GM19438 (cell line): ENCODE measurements at regions not wholly inside any gene's neighbourhood (a gene's known extent, or its start where the extent isn't known, plus 50 kb on each side); places are given as distances from the start of the nearest gene placed in this dataset.
"Not testable (repeated sequence)": the region's sequence is repeated elsewhere in the genome, so short reads cannot be mapped to it uniquely, and the experiment has no call there.

Source experiments
- ATAC-seq: cut with Tn5 transposase; IDR thresholded peaks from one replicate; pipeline ENCODE4 v1.9.1; 2021; ENCODE audit warnings: low read depth; ENCODE audit not compliant: unreplicated experiment

DNA sequence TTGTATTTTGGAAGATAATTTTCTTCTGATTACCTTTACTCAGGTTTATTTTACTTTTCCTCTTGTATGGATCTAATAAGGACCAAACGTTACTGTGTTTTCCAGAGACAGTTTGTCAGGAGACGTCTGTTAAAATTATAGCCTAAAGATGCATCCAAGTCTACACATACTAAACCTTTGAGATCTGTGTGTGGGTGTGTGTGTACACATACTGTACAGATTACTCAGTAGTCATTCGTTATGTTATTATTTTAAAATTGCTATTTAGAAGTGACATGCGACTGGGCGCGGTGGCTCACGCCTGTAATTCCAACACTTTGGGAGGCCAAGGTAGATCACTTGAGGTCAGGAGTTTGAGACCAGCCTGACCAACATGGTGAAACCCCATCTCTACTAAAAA, 51.6 kb upstream of the CNTLN start:
- ATAC-seq, result no peak

DNA sequence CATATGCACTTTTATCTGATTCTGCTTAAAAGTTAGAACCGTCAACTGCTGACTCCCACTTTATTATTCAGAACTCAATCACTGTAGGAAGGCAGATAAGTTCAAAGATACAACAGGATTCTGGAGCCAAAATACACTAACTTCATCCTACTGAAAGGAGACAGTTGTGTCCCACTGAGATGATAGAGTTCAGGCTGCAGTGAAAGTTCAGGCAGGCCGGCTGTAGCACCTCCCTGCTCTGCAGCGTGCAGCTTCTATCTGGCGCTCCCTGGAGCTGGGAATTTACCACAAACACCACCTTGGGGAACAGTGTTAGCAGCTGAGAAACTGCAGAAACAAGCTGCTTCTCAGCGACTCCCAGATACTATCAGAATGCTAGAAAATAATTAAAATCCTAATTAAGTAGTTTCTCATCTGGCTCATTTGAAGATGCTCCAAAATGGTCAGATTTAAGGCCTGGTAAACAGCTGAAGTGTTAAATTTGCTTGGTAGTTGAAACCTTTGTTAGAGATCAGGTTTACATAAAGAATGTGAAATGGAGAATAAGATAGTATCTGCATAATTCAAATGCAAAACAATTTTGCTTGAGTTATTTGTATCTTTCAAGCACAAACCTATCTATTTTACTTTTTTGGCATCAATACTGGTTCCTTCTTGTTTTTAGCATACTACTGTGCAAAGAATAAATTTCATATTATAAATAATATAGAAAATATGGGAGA, 52.3 kb upstream of the CNTLN start:
- ATAC-seq, result no peak

DNA sequence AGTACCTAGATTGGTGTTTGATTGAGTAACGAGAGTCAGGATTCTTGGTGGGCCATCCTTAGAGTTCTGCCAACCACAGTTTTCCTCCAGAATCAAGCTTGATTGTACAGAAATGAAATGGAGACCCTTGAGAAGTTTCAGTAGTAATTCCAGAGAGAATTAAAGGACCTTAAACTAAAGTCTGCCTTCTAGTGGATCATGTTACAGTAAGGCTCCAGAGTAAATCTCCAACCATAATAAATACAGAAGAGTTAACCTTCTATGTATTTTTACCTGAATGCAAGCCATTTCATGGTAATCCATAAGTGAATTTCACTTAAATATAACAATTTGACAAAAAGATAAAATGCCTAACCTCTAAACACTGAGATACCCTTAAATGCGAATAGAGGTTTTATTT, 53.0 kb upstream of the CNTLN start:
- ATAC-seq, result no peak

DNA sequence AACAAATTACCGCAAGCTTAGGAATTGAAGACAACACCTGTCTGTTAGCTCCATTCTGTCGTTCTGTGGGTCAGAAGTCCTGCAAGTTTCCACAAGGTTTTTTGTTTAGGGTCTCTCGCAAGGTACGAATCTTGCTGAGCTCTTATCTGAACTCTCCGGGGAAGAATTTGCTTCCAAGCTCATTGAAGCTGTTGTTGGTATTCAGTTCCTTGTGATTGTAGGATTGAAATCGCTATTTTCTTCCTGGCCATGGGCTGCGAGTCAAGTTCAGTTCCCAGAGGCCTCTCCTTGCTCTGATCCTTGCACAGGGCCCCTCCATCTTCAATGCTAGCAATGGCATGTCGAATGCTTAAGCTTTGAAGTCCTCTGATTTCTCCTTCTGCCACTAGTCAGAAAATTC, 53.5 kb upstream of the CNTLN start:
- ATAC-seq, result no peak

DNA sequence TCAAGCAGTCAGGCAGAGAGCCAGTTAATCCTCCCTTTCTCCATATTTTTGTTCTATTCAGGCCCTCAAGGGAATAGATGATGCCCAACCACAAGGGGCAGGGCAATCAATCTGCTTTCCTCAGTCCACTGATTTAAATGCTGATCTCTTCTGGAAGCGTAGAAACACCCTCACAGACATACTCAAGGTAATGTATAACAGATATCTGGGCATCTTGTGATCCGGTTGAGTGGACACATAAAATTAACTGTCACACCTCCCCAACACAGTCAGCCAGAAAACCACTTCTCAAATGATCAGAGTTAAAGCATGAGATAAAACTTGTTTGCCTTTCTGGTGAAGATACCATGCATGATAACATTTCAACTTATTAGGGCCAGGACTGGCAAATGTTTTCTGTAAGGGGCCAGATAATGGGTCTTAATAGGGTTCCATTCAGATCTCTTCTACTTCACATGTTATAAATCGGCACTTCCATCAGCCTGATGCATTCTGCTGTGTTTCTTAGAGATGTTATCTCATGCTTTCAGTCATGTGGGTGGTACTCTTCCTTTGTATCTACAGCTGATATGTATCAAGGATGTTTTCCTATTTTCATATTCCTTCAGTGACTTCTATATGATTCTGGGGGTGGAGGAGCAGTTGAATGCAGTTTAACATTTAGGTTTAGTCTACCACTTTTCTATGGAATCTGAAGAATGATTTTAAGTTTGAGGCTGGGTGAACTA, 58.9 kb upstream of the CNTLN start:
- no peak for ATAC-seq

DNA sequence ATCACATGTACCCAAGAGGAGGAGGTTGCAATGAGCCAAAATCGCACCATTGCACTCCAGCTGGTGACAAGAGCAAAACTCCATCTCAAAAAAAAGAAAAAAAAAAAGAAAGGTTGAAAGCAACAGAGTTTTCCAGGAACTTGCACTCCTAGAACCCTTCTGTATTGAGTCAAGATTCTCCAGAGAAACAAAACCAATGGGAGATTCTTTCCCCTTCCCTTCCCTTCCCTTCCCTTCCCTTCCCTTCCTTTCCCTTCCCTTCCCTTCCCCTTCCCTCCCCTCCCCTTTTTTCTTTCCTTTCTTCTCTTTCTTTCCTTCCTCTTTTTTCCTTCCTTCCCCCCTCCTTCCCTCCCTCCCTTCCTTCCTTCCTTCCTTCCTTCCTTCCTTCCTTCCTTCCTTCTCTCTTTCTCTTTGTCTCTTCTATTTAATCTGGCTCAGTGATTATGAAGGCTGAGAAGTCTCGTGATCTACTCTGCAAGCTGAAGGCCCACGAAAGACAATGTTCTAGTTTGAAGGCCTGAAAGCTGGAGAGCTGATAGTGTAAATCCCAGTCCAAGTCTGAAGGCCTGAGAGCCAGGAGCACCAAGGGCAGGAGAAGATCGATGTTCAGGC, 59.6 kb upstream of the CNTLN start:
- no peak for ATAC-seq

DNA sequence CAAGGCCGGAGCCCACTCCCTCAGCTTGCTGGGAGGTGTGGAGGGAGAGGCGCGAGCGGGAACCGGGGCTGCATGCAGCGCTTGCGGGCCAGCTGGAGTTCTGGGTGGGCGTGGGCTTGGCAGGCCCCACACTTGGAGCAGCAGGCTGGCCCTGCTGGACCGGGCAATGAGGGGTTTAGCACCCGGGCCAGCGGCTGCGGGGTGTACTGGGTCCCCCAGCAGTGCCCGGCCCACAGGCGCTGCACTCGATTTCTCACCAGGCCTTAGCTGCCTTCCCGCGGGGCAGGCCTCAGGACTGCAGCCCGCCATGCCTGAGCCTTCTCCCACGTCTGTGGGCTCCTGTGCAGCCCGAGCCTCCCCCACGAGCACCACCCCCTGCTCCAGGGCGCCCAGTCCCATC, 62.3 kb upstream of the CNTLN start:
- not testable (repeated sequence) for ATAC-seq

DNA sequence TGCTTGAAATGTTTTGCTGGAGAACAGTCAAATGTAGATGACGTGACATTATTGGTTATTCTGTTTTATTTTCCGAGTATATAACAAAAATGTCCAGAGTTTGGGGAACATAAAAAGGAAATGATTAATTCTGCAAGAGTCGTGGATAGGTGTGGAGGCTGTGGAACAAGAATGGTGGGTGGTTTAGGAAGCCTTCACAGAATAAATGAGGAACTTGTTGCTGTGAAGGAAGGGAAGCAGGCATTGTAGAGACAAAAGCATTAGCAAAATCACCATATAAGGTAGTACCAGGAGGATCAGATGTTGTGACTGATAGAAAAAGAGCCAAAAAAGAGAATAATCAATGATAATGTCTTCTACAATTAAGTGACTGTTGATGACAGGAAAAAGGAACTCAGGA, 66.2 kb upstream of the CNTLN start:
- no peak for ATAC-seq

DNA sequence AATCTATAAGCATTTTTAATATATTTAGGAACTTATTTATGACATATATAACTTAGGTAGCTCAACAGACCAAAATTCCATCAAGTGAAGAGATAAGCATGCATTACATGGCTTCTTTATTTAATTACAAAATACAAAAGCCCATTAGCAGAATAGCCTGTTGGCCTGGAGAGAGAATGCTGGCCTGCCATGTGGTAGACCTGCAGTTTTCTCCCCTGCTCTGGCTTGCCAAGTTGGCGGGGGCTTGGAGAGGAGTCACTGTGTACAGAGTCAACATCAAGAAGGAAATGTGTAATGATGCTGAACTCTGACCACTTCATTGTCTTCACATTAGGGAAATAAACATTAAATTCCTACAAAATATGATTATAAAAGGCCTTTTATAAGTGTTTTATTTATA, 69.8 kb upstream of the CNTLN start:
- ATAC-seq, result no peak

DNA sequence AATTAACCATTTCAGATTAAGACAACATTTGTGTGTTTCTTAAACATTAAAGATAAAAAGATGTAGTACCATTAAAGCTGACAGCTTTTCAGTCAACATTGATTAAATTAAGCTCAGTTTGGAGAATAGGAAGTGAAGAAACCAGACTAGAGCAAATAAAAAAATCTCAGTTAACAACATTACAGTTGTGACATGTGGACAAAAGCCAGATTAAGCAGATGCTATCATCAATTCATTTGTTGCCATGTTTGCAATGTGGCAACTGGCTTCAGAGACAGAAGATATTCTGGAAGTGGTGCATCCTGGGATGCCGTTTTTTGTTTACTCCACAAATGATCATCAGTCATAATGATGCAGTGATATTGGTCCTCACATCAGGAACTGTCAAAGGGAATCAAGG, 70.3 kb upstream of the CNTLN start:
- ATAC-seq, result no peak

DNA sequence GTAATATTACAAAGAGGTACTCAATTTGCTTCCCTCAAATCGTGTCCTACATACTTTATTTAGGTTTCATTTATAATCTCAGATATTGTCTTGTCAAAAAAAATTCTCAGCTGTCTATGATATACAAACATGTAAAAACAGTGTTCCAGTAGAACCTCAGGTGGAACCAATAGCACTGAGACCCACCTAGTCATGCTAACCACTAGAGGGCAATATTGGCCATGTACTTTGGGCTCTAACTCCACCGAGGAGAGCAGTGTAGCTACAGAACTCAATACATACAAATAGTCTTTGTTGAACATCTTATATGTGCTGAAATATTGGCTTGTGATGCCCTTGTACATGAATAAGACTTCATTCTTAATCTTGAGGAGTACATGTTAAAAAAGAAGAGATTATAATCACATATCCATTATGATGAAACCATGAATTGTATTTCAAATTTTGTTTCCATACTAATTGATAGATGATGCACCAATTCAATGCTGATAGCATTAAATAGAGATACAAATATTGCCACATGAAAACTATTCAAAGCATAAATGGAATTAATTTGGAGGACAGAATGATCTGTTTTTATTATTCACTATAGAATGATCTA, 71.2 kb upstream of the CNTLN start:
- ATAC-seq, result peak; percentile 80

DNA sequence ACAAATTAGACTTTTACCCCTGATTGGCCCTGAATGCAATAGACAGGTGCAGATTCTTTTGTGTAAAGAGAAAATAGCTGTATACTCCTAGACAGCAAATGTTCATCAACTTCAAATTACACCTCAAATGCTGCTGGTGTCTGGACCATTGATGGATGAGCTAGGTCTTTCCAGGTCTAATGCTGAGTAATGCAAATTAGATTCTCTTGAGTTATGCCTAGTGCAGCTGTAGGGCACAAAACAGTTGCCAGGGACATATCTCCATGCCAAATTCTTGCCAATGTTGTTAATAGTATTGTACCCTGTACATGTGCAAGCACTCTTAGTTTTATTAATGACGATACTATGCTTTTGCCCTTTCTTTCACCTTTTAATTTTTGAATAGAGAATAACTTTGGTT, 72.3 kb upstream of the CNTLN start:
- ATAC-seq, result no peak

DNA sequence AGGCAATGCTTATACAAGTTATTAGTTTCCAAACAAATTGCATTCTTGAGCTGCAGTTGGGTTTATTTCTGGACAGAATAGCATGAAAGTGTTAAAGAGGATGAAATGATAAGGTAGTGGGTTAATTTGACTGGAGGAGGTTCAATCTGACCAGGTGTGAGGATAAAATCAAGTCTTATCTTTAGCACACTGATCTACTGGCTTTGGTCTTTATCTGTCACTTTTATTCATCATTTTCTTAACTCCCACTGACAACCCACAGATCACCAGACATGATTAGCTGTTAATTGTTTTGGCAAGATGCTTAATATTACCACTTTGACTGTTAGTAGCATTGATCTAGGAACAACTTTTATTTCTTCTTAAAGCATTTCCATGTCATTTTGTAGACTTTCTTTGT, 74.4 kb upstream of the CNTLN start:
- no peak for ATAC-seq

DNA sequence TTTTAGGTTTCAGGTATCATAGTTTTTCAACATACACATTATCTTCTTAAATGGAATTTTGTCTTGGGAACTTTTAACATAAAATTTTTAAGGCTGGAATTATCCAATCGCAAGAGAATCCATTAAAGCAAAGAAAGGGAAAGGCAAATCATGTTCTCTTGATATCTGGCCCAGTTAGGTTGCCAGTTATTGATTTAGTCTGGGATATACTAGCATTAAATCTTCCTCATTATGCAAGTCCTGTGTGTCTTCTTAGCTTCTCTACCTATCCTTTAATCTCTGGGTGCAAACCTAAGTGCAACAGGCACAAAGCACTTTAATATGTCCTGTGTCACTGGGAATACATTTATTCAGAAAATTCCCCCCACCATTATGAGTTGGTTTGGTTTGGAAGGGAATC, 75.4 kb upstream of the CNTLN start:
- ATAC-seq, result no peak

DNA sequence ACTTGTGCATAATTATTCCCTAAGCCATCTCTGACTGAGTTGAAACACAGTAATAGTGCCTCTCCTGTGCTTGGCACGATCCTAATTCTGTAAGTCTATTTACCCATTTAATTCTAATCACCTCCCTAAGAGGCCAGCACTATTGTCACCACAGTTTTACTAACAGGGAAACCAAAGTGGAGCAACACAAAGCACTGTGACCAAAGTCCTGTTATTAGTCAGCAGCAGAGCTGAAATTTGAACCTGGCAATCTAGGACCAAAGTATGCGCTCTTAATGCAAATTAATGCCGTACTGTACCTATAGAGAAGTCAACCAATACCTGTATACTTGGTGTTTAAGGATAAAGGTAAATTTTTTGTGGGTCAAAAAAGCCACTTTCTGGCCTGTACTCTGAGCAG, 77.1 kb upstream of the CNTLN start:
- ATAC-seq, result no peak

DNA sequence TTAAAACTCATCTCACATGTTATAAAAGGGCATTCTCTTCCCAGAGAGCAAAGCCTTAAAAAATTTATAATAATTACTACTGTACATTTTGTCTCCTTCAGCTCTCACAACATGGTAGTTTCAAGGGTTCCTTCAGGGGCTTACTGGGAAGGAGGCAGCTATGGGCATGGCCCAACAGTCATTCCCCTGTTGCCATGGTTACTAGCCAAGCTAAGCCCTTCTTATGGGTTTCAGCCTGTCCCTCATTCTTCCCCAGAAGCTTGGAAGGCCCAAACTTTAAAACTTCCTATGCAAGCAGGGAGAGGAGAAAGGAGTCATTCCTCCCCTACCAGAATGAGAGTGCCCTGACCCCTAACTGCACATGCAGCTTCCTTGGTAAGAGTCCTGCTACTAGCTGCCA, 82.2 kb upstream of the CNTLN start:
- no peak for ATAC-seq

DNA sequence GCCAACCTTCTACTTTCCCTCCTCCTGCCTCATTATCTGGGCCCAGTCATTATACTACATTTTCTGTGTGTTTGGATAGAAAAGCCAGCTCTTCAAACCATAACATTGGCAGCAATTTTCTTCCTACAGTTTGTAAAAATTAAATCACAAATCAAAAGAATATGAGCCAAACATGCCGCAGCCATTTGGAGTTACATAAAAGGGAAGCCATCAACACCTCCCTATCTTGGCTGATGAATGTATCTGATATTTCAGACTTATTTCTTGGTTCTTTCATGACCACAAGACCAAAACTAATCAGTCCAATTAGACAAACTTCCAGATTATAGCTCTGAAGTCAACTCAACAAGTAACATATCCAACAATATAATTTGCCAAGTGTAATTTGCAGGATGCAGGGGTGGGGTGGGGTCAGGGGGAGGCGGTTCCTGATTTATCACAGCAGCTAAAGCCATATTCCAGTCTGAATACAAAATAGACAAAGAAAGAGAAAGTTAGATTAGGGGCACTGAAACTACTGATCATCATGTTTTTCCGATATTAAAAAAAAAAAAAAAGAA, 89.4 kb upstream of the CNTLN start:
- no peak for ATAC-seq

DNA sequence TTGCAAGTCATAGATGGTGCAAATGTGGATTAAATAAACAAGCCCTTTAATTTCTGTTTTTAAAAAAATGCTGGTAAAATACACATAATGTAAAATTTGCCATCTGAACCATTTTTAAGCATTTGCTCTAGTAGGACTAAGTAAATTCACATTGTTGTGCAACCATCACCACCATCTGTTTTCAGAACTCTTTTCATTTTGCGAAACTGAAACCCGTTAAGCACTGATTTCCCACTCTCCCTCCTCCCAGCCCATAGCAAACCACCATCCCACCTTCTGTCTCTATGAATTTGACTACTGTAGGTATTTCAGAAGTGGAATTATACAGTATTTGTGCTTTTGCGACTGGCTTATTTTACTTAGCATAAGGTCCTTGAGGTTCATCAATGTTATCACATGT, 103.3 kb upstream of the CNTLN start:
- no peak for ATAC-seq

DNA sequence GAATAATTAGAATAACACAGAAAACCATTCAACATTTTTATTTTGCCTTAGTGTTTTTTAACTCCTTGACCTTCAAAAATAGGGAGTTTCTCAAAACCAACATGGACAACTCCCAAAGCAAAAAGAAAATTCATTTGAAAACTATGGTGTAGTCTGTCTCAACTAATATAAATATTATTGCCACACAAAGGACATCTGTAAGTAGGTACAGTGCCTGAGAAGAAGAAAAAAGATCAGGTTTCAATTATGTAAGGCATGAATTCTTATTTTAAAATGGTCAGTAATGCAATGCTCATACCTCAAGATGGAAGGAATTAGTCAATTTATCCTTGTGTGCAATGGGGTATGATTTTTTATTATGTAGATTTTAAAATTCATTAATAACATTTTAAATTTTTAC, 109.6 kb upstream of the CNTLN start:
- no peak for ATAC-seq

DNA sequence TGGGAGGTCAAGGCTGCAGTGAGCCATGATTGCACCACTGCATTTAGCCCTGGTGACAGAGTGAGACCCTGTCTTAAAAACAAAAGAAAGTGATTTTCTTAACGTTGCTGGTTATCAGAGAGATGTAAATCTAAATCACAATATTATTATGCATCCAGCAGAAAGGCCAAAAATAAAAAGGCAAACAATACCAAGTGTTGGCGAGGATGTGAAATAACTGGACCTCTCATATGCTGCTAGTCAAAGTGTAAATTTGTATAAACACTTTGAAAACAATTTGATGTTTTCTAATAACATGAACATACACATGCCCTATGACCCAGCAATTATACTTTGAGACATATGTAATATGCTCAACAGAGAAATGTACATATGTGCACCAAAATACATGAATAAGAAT, 110.7 kb upstream of the CNTLN start:
- no peak for ATAC-seq

DNA sequence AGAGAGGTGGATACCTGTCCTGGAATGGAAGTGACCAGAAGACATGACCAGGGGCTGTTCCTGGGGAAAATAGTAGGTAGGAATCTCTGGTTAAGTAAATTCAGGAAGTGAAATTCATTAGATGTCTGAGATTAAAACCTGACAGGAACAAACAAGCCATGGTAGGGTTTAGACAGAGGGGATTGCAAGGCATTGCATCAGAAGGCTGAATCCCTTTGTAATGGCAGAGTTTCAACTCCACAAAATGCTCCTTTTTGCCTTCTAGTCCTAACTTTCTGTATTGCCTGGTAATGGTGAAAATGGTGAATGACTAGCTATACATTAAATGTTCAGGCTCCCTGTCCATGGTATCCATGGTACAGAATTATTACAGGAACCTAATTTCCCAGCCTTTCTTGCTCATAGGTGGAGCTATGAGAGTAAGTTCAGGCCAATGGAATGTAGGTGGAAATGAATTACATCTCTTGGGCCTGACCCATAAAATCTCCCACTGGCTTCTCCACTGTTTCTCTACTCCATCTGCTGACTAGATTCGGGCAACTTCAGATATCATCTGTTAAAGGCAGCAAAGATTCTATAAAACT, 113.4 kb upstream of the CNTLN start:
- ATAC-seq, result no peak
